WTC11 (cell line): ENCODE measurements at regions not wholly inside any gene's neighbourhood (a gene's known extent, or its start where the extent isn't known, plus 50 kb on each side); places are given as distances from the start of the nearest gene placed in this dataset.

ENCODE experiments used
- ATAC-seq: fragments of 200-7000 bp; cut with Tn5 transposase; 2 replicates; pipeline ENCODE4 v1.10.0; 2021; ENCODE audit warnings: mild to moderate bottlenecking, moderate library complexity
- CTCF ChIA-PET: fragments of 300-600 bp; sonication (Branson Sonifier 250); formaldehyde crosslinking; loops from one replicate; lab custom pipeline; 2021; ENCODE audit warnings: antibody characterized with exemption; lab: Charles Lee
- POLR2A ChIA-PET: fragments of 350-600 bp; sonication (Branson Sonifier 250); formaldehyde crosslinking; loops from one replicate; lab custom pipeline; 2021; ENCODE audit warnings: antibody characterized with exemption; lab: Charles Lee
- DNase-seq: peaks from one replicate; pipeline ENCODE4 v3.0.0; 2021; ENCODE audit warnings: low spot score
- H3K27ac Mint-ChIP-seq: 2 replicates; pipeline ENCODE4 v1.8.0; 2021; ENCODE audit warnings: mixed read lengths
- H3K27me3 Mint-ChIP-seq: 2 replicates; pipeline ENCODE4 v1.8.0; 2021; ENCODE audit warnings: low read depth, mild to moderate bottlenecking, moderate library complexity, mixed read lengths
- H3K36me3 Mint-ChIP-seq: 2 replicates; pipeline ENCODE4 v1.8.0; 2021; ENCODE audit warnings: mixed read lengths
- H3K4me1 Mint-ChIP-seq: 2 replicates; pipeline ENCODE4 v1.8.0; 2022; ENCODE audit warnings: mixed read lengths
- H3K4me3 Mint-ChIP-seq: 2 replicates; pipeline ENCODE4 v1.8.0; 2021; ENCODE audit warnings: mild to moderate bottlenecking, moderate library complexity, mixed read lengths
- H3K9me3 Mint-ChIP-seq: 2 replicates; pipeline ENCODE4 v1.8.0; 2021; ENCODE audit warnings: mixed read lengths
- EMX1 ChIP-seq: fragments of 250-450 bp; sonication (Bioruptor Pico); IDR thresholded peaks from 2 replicates; pipeline ENCODE4 v1.8.0; 2021; ENCODE audit warnings: mild to moderate bottlenecking
- ETV6 ChIP-seq: sonication (generic); formaldehyde crosslinking; IDR thresholded peaks from 2 replicates; pipeline ENCODE4 v1.8.1; 2022; ENCODE audit warnings: mild to moderate bottlenecking, missing genetic modification reagents
- FOXK1 ChIP-seq: sonication (generic); formaldehyde crosslinking; IDR thresholded peaks from 2 replicates; pipeline ENCODE4 v1.8.0; 2022; ENCODE audit warnings: mild to moderate bottlenecking, moderate library complexity, missing genetic modification reagents
- IRF2 ChIP-seq: sonication (generic); formaldehyde crosslinking; IDR thresholded peaks from 2 replicates; pipeline ENCODE4 v1.8.0; 2022; ENCODE audit warnings: low read depth, missing genetic modification reagents, borderline replicate concordance
- JUN ChIP-seq: sonication (generic); formaldehyde crosslinking; IDR thresholded peaks from 2 replicates; pipeline ENCODE4 v1.8.0; 2023; ENCODE audit warnings: mild to moderate bottlenecking, missing genetic modification reagents
- MXD4 ChIP-seq: fragments of 250-450 bp; sonication (Bioruptor Pico); IDR thresholded peaks from 2 replicates; pipeline ENCODE4 v1.8.0; 2021; ENCODE audit warnings: mild to moderate bottlenecking, moderate library complexity, borderline replicate concordance
- NFE2L1 ChIP-seq: sonication (generic); formaldehyde crosslinking; IDR thresholded peaks from 2 replicates; pipeline ENCODE4 v1.8.1; 2023; ENCODE audit warnings: missing genetic modification reagents
- NR3C1 ChIP-seq: sonication (generic); formaldehyde crosslinking; conservative IDR thresholded peaks from 2 replicates; pipeline ENCODE4 v1.8.1; 2023; ENCODE audit warnings: low read depth, mild to moderate bottlenecking, missing genetic modification reagents
- OVOL2 ChIP-seq: fragments of 250-450 bp; sonication (Bioruptor Pico); IDR thresholded peaks from 2 replicates; pipeline ENCODE4 v1.9.0; 2021; ENCODE audit warnings: mild to moderate bottlenecking, borderline replicate concordance
- RELA ChIP-seq: sonication (generic); formaldehyde crosslinking; IDR thresholded peaks from 2 replicates; pipeline ENCODE4 v1.8.1; 2022; ENCODE audit warnings: missing genetic modification reagents, mild to moderate bottlenecking, borderline replicate concordance
- SMAD4 ChIP-seq: sonication (generic); formaldehyde crosslinking; IDR thresholded peaks from 2 replicates; pipeline ENCODE4 v1.8.0; 2022; ENCODE audit warnings: mild to moderate bottlenecking, missing genetic modification reagents
- ZNF317 ChIP-seq: sonication (generic); formaldehyde crosslinking; IDR thresholded peaks from 2 replicates; pipeline ENCODE4 v1.8.1; 2023; ENCODE audit warnings: low read depth, mild to moderate bottlenecking, moderate library complexity, missing genetic modification reagents, borderline replicate concordance
- TF ChIP-seq, protein P1 (sequence below): sonication (generic); formaldehyde crosslinking; IDR thresholded peaks from 2 replicates; pipeline ENCODE4 v1.8.0; 2022; ENCODE audit warnings: mild to moderate bottlenecking, missing genetic modification reagents
- TF ChIP-seq, protein P2 (sequence below): sonication (generic); formaldehyde crosslinking; IDR thresholded peaks from 2 replicates; pipeline ENCODE4 v1.8.1; 2023; ENCODE audit warnings: mild to moderate bottlenecking, missing genetic modification reagents, moderate library complexity
- TF ChIP-seq, protein P3 (sequence below): sonication (generic); formaldehyde crosslinking; IDR thresholded peaks from 2 replicates; pipeline ENCODE4 v1.8.1; 2022; ENCODE audit warnings: low read depth, mild to moderate bottlenecking, moderate library complexity, missing genetic modification reagents, borderline replicate concordance
- TF ChIP-seq, protein P4 (sequence below): sonication (generic); formaldehyde crosslinking; conservative IDR thresholded peaks from 2 replicates; pipeline ENCODE4 v1.8.1; 2022; ENCODE audit warnings: mild to moderate bottlenecking, missing genetic modification reagents
- TF ChIP-seq, protein P5 (sequence below): sonication (generic); formaldehyde crosslinking; IDR thresholded peaks from 2 replicates; pipeline ENCODE4 v1.8.1; 2023; ENCODE audit warnings: mild to moderate bottlenecking, missing genetic modification reagents, moderate library complexity
- TF ChIP-seq, protein P6 (sequence below): sonication (generic); formaldehyde crosslinking; IDR thresholded peaks from 2 replicates; pipeline ENCODE4 v1.8.0; 2022; ENCODE audit warnings: missing genetic modification reagents
- TF ChIP-seq, protein P7 (sequence below): sonication (generic); formaldehyde crosslinking; IDR thresholded peaks from 2 replicates; pipeline ENCODE4 v1.8.1; 2022; ENCODE audit warnings: low read depth, missing genetic modification reagents, borderline replicate concordance
- TF ChIP-seq, protein P8 (sequence below): fragments of 250-450 bp; sonication (Bioruptor Pico); conservative IDR thresholded peaks from 2 replicates; pipeline ENCODE4 v1.9.0; 2021; ENCODE audit warnings: mild to moderate bottlenecking

DNA sequence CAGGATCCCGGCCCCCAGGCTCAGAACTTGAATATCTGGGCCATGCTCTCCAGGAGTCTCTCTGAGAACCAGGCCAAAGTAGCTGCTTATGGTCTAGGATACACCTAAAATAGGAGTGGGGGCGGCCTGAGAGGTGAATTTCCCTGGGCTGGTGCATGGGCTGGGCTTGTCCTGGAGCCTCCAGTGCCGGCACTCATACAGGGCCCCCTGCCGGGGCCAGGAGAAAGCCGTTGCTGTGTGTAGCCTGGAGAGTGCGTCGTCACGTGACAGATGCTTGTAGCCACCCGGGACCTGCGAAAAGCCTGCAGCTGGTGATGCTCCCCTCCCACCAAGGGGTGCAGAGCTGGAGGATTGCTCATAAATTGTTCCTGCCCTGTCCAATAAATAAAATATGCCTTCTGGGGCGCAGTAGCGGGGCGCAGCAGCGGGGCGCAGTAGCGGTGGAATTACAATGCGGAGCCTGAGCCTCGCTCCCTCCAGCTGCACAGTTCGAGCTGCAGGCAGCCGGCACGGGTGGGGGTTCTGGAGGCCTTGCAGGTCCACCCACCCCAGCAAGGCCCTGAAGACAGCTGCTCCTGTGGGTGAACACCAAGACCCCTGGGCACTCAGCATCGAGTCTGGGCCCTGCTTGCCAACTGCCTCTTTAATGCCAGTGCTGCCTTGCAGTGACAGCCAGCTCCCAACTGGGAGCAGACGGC, 289.9 kb downstream of the NDUFA10 start:
- ATAC-seq (peak; percentile 69), DNase-seq (peak; percentile 39)
- H3K9me3 Mint-ChIP-seq = peaks cover 6% of the 10 kb centered on the region
- H3K4me3 Mint-ChIP-seq = no peak overlapping the region
- TF ChIP-seq, protein P1, sequence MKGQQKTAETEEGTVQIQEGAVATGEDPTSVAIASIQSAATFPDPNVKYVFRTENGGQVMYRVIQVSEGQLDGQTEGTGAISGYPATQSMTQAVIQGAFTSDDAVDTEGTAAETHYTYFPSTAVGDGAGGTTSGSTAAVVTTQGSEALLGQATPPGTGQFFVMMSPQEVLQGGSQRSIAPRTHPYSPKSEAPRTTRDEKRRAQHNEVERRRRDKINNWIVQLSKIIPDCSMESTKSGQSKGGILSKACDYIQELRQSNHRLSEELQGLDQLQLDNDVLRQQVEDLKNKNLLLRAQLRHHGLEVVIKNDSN = peak; percentile 63
- no peak for TF ChIP-seq JUN (CRISPR knock-in tag)
- TF ChIP-seq, protein P2, sequence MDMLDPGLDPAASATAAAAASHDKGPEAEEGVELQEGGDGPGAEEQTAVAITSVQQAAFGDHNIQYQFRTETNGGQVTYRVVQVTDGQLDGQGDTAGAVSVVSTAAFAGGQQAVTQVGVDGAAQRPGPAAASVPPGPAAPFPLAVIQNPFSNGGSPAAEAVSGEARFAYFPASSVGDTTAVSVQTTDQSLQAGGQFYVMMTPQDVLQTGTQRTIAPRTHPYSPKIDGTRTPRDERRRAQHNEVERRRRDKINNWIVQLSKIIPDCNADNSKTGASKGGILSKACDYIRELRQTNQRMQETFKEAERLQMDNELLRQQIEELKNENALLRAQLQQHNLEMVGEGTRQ = peak; percentile 71
- POLR2A ChIA-PET = no interaction called here
- H3K4me1 Mint-ChIP-seq = peaks cover 8% of the 10 kb centered on the region; the same call in 1 of the 2 replicates
- no peak overlapping the region for H3K27ac Mint-ChIP-seq
- H3K36me3 Mint-ChIP-seq = peaks cover 5% of the 10 kb centered on the region; the same call in 1 of the 2 replicates
- H3K27me3 Mint-ChIP-seq = no peaks in the 10 kb centered on the region
- CTCF ChIA-PET = no interaction called here

DNA sequence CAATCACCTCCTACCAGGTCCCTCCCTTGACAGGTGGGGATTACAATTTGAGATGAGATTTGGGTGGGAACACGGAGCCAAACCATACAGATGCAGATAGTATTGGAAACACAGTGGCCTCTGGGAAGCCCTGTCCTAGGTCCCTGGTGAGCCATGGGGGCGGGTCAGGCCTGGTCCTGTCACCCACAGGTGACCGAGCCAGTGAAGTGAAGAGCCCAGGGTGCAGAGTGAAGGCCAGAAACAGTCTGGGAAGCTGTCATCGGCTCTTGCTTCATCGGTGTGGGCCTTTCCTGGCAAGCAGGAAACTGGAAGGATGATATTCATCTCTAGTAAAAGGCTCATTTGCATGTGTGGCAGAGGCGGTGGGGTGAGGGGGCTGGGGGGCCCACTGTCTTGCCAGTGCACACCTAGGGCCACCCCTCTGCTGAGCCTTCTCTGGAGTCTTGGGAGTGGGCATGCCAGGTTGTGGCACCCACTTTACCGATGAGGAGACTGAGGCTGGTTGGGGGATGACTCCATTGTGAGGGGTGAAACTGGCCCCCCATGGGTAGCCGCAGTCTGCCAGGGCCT, 290.6 kb downstream of the NDUFA10 start:
- Mint-ChIP-seq H3K4me1 (peaks cover 8% of the 10 kb centered on the region; the same call in 1 of the 2 replicates), H3K27ac (no peak overlapping the region), H3K4me3 (no peak overlapping the region), H3K27me3 (no peaks in the 10 kb centered on the region), H3K36me3 (peaks cover 5% of the 10 kb centered on the region; the same call in 1 of the 2 replicates), H3K9me3 (peaks cover 6% of the 10 kb centered on the region)
- no peak for TF ChIP-seq RELA (CRISPR knock-in tag)
- TF ChIP-seq, protein P3, sequence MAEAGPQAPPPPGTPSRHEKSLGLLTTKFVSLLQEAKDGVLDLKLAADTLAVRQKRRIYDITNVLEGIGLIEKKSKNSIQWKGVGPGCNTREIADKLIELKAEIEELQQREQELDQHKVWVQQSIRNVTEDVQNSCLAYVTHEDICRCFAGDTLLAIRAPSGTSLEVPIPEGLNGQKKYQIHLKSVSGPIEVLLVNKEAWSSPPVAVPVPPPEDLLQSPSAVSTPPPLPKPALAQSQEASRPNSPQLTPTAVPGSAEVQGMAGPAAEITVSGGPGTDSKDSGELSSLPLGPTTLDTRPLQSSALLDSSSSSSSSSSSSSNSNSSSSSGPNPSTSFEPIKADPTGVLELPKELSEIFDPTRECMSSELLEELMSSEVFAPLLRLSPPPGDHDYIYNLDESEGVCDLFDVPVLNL (CRISPR knock-in tag) = no peak
- TF ChIP-seq, protein P4, sequence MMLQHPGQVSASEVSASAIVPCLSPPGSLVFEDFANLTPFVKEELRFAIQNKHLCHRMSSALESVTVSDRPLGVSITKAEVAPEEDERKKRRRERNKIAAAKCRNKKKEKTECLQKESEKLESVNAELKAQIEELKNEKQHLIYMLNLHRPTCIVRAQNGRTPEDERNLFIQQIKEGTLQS = no peak
- no peak for TF ChIP-seq ETV6 (CRISPR knock-in tag)
- TF ChIP-seq, protein P5, sequence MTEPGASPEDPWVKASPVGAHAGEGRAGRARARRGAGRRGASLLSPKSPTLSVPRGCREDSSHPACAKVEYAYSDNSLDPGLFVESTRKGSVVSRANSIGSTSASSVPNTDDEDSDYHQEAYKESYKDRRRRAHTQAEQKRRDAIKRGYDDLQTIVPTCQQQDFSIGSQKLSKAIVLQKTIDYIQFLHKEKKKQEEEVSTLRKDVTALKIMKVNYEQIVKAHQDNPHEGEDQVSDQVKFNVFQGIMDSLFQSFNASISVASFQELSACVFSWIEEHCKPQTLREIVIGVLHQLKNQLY (CRISPR knock-in tag) = no peak
- no peak for TF ChIP-seq MXD4
- no peak for TF ChIP-seq EMX1 (CRISPR knock-in tag)
- no peak for TF ChIP-seq OVOL2
- TF ChIP-seq NFE2L1 (CRISPR knock-in tag) = no peak
- TF ChIP-seq, protein P6, sequence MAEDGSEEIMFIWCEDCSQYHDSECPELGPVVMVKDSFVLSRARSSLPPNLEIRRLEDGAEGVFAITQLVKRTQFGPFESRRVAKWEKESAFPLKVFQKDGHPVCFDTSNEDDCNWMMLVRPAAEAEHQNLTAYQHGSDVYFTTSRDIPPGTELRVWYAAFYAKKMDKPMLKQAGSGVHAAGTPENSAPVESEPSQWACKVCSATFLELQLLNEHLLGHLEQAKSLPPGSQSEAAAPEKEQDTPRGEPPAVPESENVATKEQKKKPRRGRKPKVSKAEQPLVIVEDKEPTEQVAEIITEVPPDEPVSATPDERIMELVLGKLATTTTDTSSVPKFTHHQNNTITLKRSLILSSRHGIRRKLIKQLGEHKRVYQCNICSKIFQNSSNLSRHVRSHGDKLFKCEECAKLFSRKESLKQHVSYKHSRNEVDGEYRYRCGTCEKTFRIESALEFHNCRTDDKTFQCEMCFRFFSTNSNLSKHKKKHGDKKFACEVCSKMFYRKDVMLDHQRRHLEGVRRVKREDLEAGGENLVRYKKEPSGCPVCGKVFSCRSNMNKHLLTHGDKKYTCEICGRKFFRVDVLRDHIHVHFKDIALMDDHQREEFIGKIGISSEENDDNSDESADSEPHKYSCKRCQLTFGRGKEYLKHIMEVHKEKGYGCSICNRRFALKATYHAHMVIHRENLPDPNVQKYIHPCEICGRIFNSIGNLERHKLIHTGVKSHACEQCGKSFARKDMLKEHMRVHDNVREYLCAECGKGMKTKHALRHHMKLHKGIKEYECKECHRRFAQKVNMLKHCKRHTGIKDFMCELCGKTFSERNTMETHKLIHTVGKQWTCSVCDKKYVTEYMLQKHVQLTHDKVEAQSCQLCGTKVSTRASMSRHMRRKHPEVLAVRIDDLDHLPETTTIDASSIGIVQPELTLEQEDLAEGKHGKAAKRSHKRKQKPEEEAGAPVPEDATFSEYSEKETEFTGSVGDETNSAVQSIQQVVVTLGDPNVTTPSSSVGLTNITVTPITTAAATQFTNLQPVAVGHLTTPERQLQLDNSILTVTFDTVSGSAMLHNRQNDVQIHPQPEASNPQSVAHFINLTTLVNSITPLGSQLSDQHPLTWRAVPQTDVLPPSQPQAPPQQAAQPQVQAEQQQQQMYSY (CRISPR knock-in tag) = no peak
- TF ChIP-seq IRF2 (CRISPR knock-in tag) = no peak
- TF ChIP-seq FOXK1 (CRISPR knock-in tag) = no peak
- TF ChIP-seq, protein P2 = no peak
- TF ChIP-seq, protein P7, sequence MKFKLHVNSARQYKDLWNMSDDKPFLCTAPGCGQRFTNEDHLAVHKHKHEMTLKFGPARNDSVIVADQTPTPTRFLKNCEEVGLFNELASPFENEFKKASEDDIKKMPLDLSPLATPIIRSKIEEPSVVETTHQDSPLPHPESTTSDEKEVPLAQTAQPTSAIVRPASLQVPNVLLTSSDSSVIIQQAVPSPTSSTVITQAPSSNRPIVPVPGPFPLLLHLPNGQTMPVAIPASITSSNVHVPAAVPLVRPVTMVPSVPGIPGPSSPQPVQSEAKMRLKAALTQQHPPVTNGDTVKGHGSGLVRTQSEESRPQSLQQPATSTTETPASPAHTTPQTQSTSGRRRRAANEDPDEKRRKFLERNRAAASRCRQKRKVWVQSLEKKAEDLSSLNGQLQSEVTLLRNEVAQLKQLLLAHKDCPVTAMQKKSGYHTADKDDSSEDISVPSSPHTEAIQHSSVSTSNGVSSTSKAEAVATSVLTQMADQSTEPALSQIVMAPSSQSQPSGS = no peak
- TF ChIP-seq SMAD4 (CRISPR knock-in tag) = no peak
- no peak for TF ChIP-seq ZNF317 (CRISPR knock-in tag)
- no peak for TF ChIP-seq NR3C1 (CRISPR knock-in tag)
- TF ChIP-seq JUN (CRISPR knock-in tag) = no peak
- TF ChIP-seq, protein P8, sequence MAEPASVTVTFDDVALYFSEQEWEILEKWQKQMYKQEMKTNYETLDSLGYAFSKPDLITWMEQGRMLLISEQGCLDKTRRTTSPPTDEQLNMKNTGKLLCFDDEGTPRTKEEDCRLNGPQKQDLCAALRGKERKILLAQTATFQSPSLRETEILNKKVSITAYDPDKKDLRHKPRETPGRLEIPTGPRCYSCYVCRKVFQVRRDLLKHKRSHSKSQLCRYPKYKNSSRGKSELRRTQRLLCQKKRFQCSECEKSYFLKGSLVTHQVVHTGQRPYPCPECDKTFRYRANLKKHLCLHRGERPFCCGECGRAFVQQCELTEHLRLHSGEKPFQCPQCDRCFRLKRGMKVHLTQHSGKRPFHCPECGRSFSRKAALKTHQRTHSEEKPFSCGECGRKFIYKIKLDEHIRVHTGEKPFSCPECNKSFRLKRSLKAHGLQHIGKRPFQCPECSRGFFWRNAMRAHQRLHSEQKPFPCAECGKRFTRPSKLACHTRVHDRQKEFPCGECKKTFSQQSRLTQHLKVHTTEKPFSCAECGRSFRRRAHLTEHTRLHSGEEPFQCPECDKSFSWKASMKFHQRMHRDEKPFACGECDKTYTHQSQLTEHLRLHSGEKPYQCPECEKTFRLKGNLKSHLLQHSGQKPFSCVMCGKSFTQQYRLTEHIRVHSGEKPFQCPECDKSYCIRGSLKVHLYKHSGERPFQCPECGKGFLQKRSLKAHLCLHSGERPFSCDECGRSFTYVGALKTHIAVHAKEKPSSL = no peak
- CTCF ChIA-PET = no interaction called here
- POLR2A ChIA-PET = no interaction called here
- no peak for ATAC-seq
- DNase-seq = no peak
